Liver (tissue), 8 donors: ENCODE measurements at regions not wholly inside any gene's neighbourhood (a gene's known extent, or its start where the extent isn't known, plus 50 kb on each side); places are given as distances from the start of the nearest gene placed in this dataset.

Source experiments
- DNase-seq: peaks from one replicate; pipeline ENCODE4 v3.0.0-alpha.2; 2017; ENCODE audit warnings: low spot score
- H3K27ac ChIP-seq, 2 donors: one replicate each; pipeline ENCODE4 v1.7.0; 2013; ENCODE audit warnings: inconsistent platforms in 2 of 2, low read length in 2 of 2, control low read depth in 1 of 2, low read depth in 1 of 2, mild to moderate bottlenecking in 1 of 2
- H3K27me3 ChIP-seq, 4 donors: one replicate each; pipeline versions ENCODE4 v1.6.1 to v1.7.0; 2013; ENCODE audit warnings: low read length in 3 of 4, inconsistent platforms in 1 of 4, mild to moderate bottlenecking in 1 of 4, moderate library complexity in 1 of 4; ENCODE audit not compliant: control insufficient read depth in 4 of 4, insufficient read depth in 4 of 4
- H3K36me3 ChIP-seq, 4 donors: one replicate each; pipeline versions ENCODE4 v1.6.1 to v1.7.0; 2013; ENCODE audit warnings: low read length in 3 of 4, mild to moderate bottlenecking in 3 of 4, low read depth in 1 of 4, moderate library complexity in 1 of 4; ENCODE audit not compliant: control insufficient read depth in 4 of 4, insufficient read depth in 3 of 4
- H3K4me1 ChIP-seq, 4 donors: one replicate each; pipeline versions ENCODE4 v1.6.1 to v1.7.0; 2013; ENCODE audit warnings: low read length in 3 of 4, mild to moderate bottlenecking in 3 of 4, moderate library complexity in 1 of 4; ENCODE audit not compliant: control insufficient read depth in 4 of 4, insufficient read depth in 4 of 4
- H3K4me3 ChIP-seq, 3 donors: one replicate each; pipeline versions ENCODE4 v1.6.1 to v1.7.0; 2013; ENCODE audit warnings: low read length in 3 of 3, control low read depth in 1 of 3, low read depth in 1 of 3, mild to moderate bottlenecking in 1 of 3
- H3K9ac ChIP-seq, 2 donors: one replicate each; pipeline ENCODE4 v1.7.0; 2013; ENCODE audit warnings: low read length in 2 of 2, mild to moderate bottlenecking in 2 of 2, moderate library complexity in 2 of 2, control low read depth in 1 of 2, low read depth in 1 of 2
- H3K9me3 ChIP-seq, 4 donors: one replicate each; pipeline versions ENCODE4 v1.6.1 to v1.7.0; 2013; ENCODE audit warnings: low read length in 3 of 4; ENCODE audit not compliant: control insufficient read depth in 4 of 4
- EGR1 ChIP-seq, 2 donors: IDR thresholded peaks; 2 replicates each; pipeline ENCODE4 v1.6.1; 2016 to 2018; ENCODE audit warnings: antibody characterized with exemption in 2 of 2, low read depth in 2 of 2
- FOXA1 ChIP-seq: IDR thresholded peaks from 2 replicates; pipeline ENCODE4 v1.6.1; 2016; ENCODE audit warnings: antibody characterized with exemption
- FOXA2 ChIP-seq: IDR thresholded peaks from 2 replicates; pipeline ENCODE4 v1.6.1; 2016; ENCODE audit warnings: antibody characterized with exemption
- GABPA ChIP-seq, 2 donors: IDR thresholded peaks in 1 of 2; conservative IDR thresholded peaks in 1 of 2; 2 replicates each; pipeline ENCODE4 v1.6.1; 2016; ENCODE audit warnings: antibody characterized with exemption in 2 of 2, mild to moderate bottlenecking in 1 of 2, moderate library complexity in 1 of 2
- HNF4A ChIP-seq, 2 donors: conservative IDR thresholded peaks; 2 replicates each; pipeline ENCODE4 v1.6.1; 2016; ENCODE audit warnings: antibody characterized with exemption in 2 of 2, mild to moderate bottlenecking in 2 of 2
- HNF4G ChIP-seq: IDR thresholded peaks from 2 replicates; pipeline ENCODE4 v1.6.1; 2016; ENCODE audit warnings: antibody characterized with exemption
- JUND ChIP-seq, 2 donors: IDR thresholded peaks; 2 replicates each; pipeline ENCODE4 v1.6.1; 2016; ENCODE audit warnings: antibody characterized with exemption in 2 of 2
- NR2F2 ChIP-seq: IDR thresholded peaks from 2 replicates; pipeline ENCODE4 v1.6.1; 2016; ENCODE audit warnings: antibody characterized with exemption
- RAD21 ChIP-seq, 2 donors: IDR thresholded peaks; 2 replicates each; pipeline ENCODE4 v1.6.1; 2016; ENCODE audit warnings: antibody characterized with exemption in 2 of 2, mild to moderate bottlenecking in 2 of 2
- RXRA ChIP-seq, 2 donors: IDR thresholded peaks; 2 replicates each; pipeline ENCODE4 v1.6.1; 2017 to 2018; ENCODE audit warnings: antibody characterized with exemption in 2 of 2, mild to moderate bottlenecking in 1 of 2
- SP1 ChIP-seq: IDR thresholded peaks from 2 replicates; pipeline ENCODE4 v1.6.1; 2018; ENCODE audit warnings: antibody characterized with exemption, mild to moderate bottlenecking
- TAF1 ChIP-seq: conservative IDR thresholded peaks from 2 replicates; pipeline ENCODE4 v1.6.1; 2016; ENCODE audit warnings: antibody characterized with exemption, mild to moderate bottlenecking
- YY1 ChIP-seq: IDR thresholded peaks from 2 replicates; pipeline ENCODE4 v1.6.1; 2016; ENCODE audit warnings: antibody characterized with exemption, mild to moderate bottlenecking
- WGBS: extraction: QIAGEN DNeasy Blood & Tissue Kit; methylation state at CpG from one replicate; pipeline ENCODE4 v1.1.7; 2013; 5-methylcytosine and 5-hydroxymethylcytosine counted together
- TF ChIP-seq, protein P1 (sequence below): fragments of 150-350 bp; IDR thresholded peaks from 2 replicates; pipeline ENCODE4 v1.5.1; 2017; ENCODE audit warnings: improper control_type of control experiment, low read depth, low read length; ENCODE audit not compliant: missing input control
- TF ChIP-seq, protein P2 (sequence below): IDR thresholded peaks from 2 replicates; pipeline ENCODE4 v1.6.1; 2016; ENCODE audit warnings: antibody characterized with exemption, mild to moderate bottlenecking
- TF ChIP-seq, protein P3 (sequence below): IDR thresholded peaks from 2 replicates; pipeline ENCODE4 v1.6.1; 2016; ENCODE audit warnings: antibody characterized with exemption
- TF ChIP-seq, protein P4 (sequence below): IDR thresholded peaks from 2 replicates; pipeline ENCODE4 v1.6.1; 2016; ENCODE audit warnings: antibody characterized with exemption
- donor health status: healthy.
- donor health status: healthy.
- donor health status: healthy.
- donor health status: healthy.
- donor health status: healthy.

DNA sequence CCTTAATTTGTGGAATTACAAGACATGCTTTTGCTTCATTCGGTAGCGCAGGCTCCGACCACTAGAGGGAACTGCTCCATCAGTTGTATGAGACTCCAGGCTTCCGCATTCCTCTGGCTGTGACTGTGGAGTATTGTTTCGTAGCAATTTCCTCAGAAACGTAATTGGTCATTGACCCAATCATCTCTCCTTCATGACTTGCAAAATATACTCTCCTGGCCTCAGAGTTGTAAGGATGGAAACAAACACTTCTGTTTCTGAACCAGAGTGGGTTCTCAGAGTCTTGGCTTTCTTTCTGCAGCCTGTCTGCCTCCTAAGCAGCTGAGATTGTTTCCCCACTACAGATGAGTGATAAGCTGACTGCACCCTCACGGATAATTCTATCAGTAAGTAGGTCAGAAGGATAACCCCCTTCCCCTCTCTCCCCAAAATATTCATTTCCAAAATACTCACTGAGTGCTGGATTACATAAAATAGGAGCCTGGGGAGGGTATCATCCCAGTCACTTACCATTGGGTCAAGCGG, 146.8 kb upstream of the ZC3H12C start:
- H3K4me3 ChIP-seq, result peak overlapping the region in 2 of 3 donors; percentile 37 to 54
- WGBS, result 12% methylated on average over 8 of the region's 8 CpGs
- no peaks in the 10 kb centered on the region for H3K27me3 ChIP-seq
- peak; percentile 59 for DNase-seq
- H3K9ac ChIP-seq, result no peak overlapping the region
- no peaks in the 10 kb centered on the region for H3K9me3 ChIP-seq
- TF ChIP-seq FOXA2, result no peak
- peak; percentile 39 to 68 for TF ChIP-seq RXRA (IDR thresholded peaks at IDR 0.05)
- peak; percentile 98 to 99 for TF ChIP-seq RAD21 (IDR thresholded peaks at IDR 0.05)
- TF ChIP-seq GABPA (IDR thresholded peaks at IDR 0.05 in 1 of 2, conservative IDR thresholded peaks at IDR 0.05 in 1 of 2), result no peak
- TF ChIP-seq, protein P1, sequence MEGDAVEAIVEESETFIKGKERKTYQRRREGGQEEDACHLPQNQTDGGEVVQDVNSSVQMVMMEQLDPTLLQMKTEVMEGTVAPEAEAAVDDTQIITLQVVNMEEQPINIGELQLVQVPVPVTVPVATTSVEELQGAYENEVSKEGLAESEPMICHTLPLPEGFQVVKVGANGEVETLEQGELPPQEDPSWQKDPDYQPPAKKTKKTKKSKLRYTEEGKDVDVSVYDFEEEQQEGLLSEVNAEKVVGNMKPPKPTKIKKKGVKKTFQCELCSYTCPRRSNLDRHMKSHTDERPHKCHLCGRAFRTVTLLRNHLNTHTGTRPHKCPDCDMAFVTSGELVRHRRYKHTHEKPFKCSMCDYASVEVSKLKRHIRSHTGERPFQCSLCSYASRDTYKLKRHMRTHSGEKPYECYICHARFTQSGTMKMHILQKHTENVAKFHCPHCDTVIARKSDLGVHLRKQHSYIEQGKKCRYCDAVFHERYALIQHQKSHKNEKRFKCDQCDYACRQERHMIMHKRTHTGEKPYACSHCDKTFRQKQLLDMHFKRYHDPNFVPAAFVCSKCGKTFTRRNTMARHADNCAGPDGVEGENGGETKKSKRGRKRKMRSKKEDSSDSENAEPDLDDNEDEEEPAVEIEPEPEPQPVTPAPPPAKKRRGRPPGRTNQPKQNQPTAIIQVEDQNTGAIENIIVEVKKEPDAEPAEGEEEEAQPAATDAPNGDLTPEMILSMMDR, result peak; percentile 94
- TF ChIP-seq, protein P2, sequence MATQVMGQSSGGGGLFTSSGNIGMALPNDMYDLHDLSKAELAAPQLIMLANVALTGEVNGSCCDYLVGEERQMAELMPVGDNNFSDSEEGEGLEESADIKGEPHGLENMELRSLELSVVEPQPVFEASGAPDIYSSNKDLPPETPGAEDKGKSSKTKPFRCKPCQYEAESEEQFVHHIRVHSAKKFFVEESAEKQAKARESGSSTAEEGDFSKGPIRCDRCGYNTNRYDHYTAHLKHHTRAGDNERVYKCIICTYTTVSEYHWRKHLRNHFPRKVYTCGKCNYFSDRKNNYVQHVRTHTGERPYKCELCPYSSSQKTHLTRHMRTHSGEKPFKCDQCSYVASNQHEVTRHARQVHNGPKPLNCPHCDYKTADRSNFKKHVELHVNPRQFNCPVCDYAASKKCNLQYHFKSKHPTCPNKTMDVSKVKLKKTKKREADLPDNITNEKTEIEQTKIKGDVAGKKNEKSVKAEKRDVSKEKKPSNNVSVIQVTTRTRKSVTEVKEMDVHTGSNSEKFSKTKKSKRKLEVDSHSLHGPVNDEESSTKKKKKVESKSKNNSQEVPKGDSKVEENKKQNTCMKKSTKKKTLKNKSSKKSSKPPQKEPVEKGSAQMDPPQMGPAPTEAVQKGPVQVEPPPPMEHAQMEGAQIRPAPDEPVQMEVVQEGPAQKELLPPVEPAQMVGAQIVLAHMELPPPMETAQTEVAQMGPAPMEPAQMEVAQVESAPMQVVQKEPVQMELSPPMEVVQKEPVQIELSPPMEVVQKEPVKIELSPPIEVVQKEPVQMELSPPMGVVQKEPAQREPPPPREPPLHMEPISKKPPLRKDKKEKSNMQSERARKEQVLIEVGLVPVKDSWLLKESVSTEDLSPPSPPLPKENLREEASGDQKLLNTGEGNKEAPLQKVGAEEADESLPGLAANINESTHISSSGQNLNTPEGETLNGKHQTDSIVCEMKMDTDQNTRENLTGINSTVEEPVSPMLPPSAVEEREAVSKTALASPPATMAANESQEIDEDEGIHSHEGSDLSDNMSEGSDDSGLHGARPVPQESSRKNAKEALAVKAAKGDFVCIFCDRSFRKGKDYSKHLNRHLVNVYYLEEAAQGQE, result no peak
- peak; percentile 21 for TF ChIP-seq YY1
- no peak for TF ChIP-seq HNF4G
- TF ChIP-seq JUND (IDR thresholded peaks at IDR 0.05), result peak in 1 of 2 donors; percentile 12
- peak in 1 of 2 donors; percentile 27 for TF ChIP-seq HNF4A (conservative IDR thresholded peaks at IDR 0.05)
- TF ChIP-seq, protein P3, sequence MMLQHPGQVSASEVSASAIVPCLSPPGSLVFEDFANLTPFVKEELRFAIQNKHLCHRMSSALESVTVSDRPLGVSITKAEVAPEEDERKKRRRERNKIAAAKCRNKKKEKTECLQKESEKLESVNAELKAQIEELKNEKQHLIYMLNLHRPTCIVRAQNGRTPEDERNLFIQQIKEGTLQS, result peak; percentile 42
- TF ChIP-seq FOXA1, result no peak
- peak overlapping the region in 1 of 2 donors; percentile 14 for H3K27ac ChIP-seq
- peaks cover 0 to 10% (median 0%) of the 10 kb centered on the region in 4 donors for H3K4me1 ChIP-seq
- no peaks in the 10 kb centered on the region for H3K36me3 ChIP-seq

DNA sequence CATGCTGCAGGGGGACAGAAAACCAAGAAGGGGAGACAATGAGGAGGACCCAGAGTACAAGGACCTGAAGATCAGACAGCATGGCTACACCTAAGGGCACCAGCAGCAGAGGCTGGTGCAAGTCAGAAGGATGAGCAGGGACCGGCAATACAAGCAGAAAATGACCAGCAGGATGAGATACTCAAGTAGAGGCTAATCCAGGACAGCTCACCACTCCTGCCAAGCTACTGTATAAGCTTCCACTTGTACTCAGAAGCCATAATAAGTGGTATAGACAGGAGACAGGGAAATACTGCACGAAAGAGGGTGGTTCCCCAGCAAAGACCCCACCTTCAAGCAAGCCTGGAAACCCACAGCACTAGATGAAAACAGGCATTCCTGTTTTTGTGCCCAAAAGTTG, 138.7 kb upstream of the ZC3H12C start:
- WGBS, result 86% methylated on average over 2 of the region's 2 CpGs
- Histone ChIP-seq H3K9ac (no peak overlapping the region), H3K36me3 (no peaks in the 10 kb centered on the region), H3K9me3 (no peaks in the 10 kb centered on the region), H3K27ac (no peak overlapping the region), H3K4me3 (no peak overlapping the region), H3K4me1 (no peaks in the 10 kb centered on the region), H3K27me3 (no peaks in the 10 kb centered on the region)
- DNase-seq, result no peak
- TF ChIP-seq TAF1 (no peak), EGR1 (IDR thresholded peaks at IDR 0.05; ENCODE audit: low read depth in 2 of 2) (no peak), HNF4A (conservative IDR thresholded peaks at IDR 0.05) (no peak), SP1 (no peak), JUND (IDR thresholded peaks at IDR 0.05) (no peak), FOXA2 (no peak), FOXA1 (no peak), YY1 (no peak), HNF4G (no peak), NR2F2 (no peak)
- TF ChIP-seq, protein P3, result no peak
- TF ChIP-seq, protein P1, result no peak
- TF ChIP-seq, protein P2, result no peak
- TF ChIP-seq, protein P4, sequence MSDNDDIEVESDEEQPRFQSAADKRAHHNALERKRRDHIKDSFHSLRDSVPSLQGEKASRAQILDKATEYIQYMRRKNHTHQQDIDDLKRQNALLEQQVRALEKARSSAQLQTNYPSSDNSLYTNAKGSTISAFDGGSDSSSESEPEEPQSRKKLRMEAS, result no peak
